Fibroblast of mammary gland (primary cell): ENCODE measurements at regions not wholly inside any gene's neighbourhood (a gene's known extent, or its start where the extent isn't known, plus 50 kb on each side); places are given as distances from the start of the nearest gene placed in this dataset.

ENCODE experiments used
- DNase-seq: peaks from one replicate; pipeline ENCODE4 v3.0.0-alpha.2; 2010; ENCODE audit warnings: low read depth
- H3K4me3 ChIP-seq: 2 replicates; pipeline ENCODE4 v1.5.1; 2011; ENCODE audit warnings: low read depth, mild to moderate bottlenecking, low read length, moderate library complexity; ENCODE audit not compliant: control insufficient read depth
- CTCF ChIP-seq: conservative IDR thresholded peaks from 2 replicates; pipeline ENCODE4 v1.5.1; 2011; ENCODE audit warnings: low read depth, low read length, inconsistent platforms; ENCODE audit not compliant: control insufficient read depth, insufficient read depth

- no peak overlapping the region for H3K4me3 ChIP-seq
- no peak for DNase-seq
- TF ChIP-seq CTCF: no peak
Measured at GRCh38 chr15:88383354-88383753, 83.8 kb downstream of the MRPL46 start.

- no peak overlapping the region for H3K4me3 ChIP-seq
- no peak for DNase-seq
- no peak for TF ChIP-seq CTCF
Measured at GRCh38 chr15:88382482-88382983, 84.7 kb downstream of the MRPL46 start.

GRCh38 chr15:88378188-88378637, 89.0 kb downstream of the MRPL46 start:
- TF ChIP-seq CTCF: no peak
- no peak overlapping the region for H3K4me3 ChIP-seq
- peak; percentile 25 for DNase-seq

GRCh38 chr15:88377509-88377908, 89.7 kb downstream of the MRPL46 start:
- TF ChIP-seq CTCF: no peak
- H3K4me3 ChIP-seq: no peak overlapping the region
- no peak for DNase-seq

GRCh38 chr15:88376574-88377174, 90.5 kb downstream of the MRPL46 start:
- peak; percentile 58 for DNase-seq
- no peak for TF ChIP-seq CTCF
- no peak overlapping the region for H3K4me3 ChIP-seq

- no peak for TF ChIP-seq CTCF
- H3K4me3 ChIP-seq: no peak overlapping the region
- peak; percentile 66 for DNase-seq
Measured at GRCh38 chr15:88375234-88375927, 91.8 kb downstream of the MRPL46 start.
